ENCODE measurements at regions not wholly inside any gene's neighbourhood (a gene's known extent, or its start where the extent isn't known, plus 50 kb on each side); places are given as distances from the start of the nearest gene placed in this dataset.

GRCh38 chr3:59338934-59339333 is 289.1 kb upstream of the CFAP20DC start:
- TF ChIP-seq, protein P1, sequence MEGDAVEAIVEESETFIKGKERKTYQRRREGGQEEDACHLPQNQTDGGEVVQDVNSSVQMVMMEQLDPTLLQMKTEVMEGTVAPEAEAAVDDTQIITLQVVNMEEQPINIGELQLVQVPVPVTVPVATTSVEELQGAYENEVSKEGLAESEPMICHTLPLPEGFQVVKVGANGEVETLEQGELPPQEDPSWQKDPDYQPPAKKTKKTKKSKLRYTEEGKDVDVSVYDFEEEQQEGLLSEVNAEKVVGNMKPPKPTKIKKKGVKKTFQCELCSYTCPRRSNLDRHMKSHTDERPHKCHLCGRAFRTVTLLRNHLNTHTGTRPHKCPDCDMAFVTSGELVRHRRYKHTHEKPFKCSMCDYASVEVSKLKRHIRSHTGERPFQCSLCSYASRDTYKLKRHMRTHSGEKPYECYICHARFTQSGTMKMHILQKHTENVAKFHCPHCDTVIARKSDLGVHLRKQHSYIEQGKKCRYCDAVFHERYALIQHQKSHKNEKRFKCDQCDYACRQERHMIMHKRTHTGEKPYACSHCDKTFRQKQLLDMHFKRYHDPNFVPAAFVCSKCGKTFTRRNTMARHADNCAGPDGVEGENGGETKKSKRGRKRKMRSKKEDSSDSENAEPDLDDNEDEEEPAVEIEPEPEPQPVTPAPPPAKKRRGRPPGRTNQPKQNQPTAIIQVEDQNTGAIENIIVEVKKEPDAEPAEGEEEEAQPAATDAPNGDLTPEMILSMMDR (IDR thresholded peaks at IDR 0.05): no peak
- no peak for TF ChIP-seq POLR2A (IDR thresholded peaks at IDR 0.05)
